ENCODE measurements at regions not wholly inside any gene's neighbourhood (a gene's known extent, or its start where the extent isn't known, plus 50 kb on each side); places are given as distances from the start of the nearest gene placed in this dataset.
"Not testable (repeated sequence)": the region's sequence is repeated elsewhere in the genome, so short reads cannot be mapped to it uniquely, and the experiment has no call there.

DNA sequence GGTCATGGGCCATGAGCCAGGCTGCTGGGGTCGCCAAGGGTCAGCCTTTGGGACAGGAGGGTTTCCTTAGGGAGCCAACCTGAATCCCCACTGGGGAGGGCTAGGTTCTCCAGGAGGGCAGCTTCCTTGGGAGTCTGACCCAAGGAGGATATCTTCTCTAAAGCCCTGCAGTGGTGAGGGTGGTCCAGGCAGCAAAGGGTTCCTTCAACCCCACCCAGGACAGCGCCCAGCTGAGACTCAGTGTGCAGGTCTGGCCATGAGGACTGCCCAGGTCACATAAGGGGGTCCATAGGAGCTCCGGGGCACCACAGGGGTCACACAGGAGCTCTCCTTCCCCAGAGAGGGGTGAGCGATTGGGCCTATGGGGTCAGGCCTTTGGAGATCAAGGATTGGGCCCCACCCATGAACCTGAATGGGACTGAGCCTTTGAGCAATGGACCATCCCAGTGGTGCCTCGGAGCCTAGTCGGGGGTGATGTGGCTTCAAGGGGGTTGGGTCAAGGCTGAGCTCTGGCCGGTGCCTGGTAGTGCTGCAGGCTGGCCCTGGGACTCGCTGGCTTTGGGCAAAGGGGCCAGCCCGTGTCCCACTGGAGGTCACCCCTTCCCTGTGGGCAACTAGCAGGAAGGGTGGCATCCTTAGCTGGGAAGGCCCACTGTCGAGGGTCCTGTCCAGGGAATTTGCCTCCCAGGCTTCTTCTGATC, 216.5 kb downstream of the SNRPN start:
- H3K4me3 ChIP-seq (ENCODE audit: low read length), result no peak overlapping the region
- no peaks in the 10 kb centered on the region for H3K36me3 ChIP-seq (ENCODE audit: control insufficient read depth, insufficient read depth, low read length)
- peaks cover 47% of the 10 kb centered on the region for H3K9me3 ChIP-seq (ENCODE audit: control insufficient read depth, low read depth, low read length)
- H3K27ac ChIP-seq (ENCODE audit: low read length), result no peak overlapping the region
- no peaks in the 10 kb centered on the region for H3K4me1 ChIP-seq (ENCODE audit: control insufficient read depth, insufficient read depth, low read length)
- WGBS (ENCODE audit: insufficient coverage, low lambda C conversion rate), result no CpG with 5 or more reads among the region's 10 CpGs
- H3K27me3 ChIP-seq (ENCODE audit: control insufficient read depth, insufficient read depth, low read length), result no peaks in the 10 kb centered on the region
- no peak for DNase-seq

GRCh38 chr15:25171856-25172687, 217.3 kb downstream of the SNRPN start:
- Histone ChIP-seq H3K9me3 (ENCODE audit: control insufficient read depth, low read depth, low read length) (peaks cover 54% of the 10 kb centered on the region), H3K36me3 (ENCODE audit: control insufficient read depth, insufficient read depth, low read length) (no peaks in the 10 kb centered on the region), H3K27ac (ENCODE audit: low read length) (no peak overlapping the region), H3K4me1 (ENCODE audit: control insufficient read depth, insufficient read depth, low read length) (no peaks in the 10 kb centered on the region), H3K4me3 (ENCODE audit: low read length) (no peak overlapping the region), H3K27me3 (ENCODE audit: control insufficient read depth, insufficient read depth, low read length) (no peaks in the 10 kb centered on the region)
- no peak for DNase-seq
- WGBS (ENCODE audit: insufficient coverage, low lambda C conversion rate), result no CpG with 5 or more reads among the region's 9 CpGs

DNA sequence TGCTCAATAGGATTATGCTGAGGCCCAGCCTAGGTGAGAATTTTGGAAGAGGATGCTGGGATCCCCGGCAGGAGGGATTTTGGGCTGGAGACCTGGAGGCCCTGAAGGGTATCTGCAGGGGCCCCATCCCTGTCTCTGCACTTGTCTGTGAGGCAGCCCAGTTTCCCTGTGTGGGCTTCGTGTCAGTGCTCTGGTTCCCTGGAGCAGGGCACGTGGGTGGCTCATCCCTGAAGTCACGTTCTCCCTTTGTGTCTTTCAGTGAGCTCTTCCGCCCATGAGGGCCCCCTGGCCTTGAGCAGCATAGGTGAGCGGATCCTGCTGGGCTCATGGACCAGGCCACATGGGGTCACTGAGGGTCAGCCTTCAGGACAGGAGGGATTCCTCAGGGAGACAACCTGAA, 217.9 kb downstream of the SNRPN start:
- Histone ChIP-seq H3K9me3 (ENCODE audit: control insufficient read depth, low read depth, low read length) (peaks cover 60% of the 10 kb centered on the region), H3K4me3 (ENCODE audit: low read length) (no peak overlapping the region), H3K27ac (ENCODE audit: low read length) (no peak overlapping the region), H3K27me3 (ENCODE audit: control insufficient read depth, insufficient read depth, low read length) (no peaks in the 10 kb centered on the region), H3K4me1 (ENCODE audit: control insufficient read depth, insufficient read depth, low read length) (no peaks in the 10 kb centered on the region), H3K36me3 (ENCODE audit: control insufficient read depth, insufficient read depth, low read length) (no peaks in the 10 kb centered on the region)
- DNase-seq, result no peak
- no CpG with 5 or more reads among the region's 6 CpGs for WGBS (ENCODE audit: insufficient coverage, low lambda C conversion rate)

DNA sequence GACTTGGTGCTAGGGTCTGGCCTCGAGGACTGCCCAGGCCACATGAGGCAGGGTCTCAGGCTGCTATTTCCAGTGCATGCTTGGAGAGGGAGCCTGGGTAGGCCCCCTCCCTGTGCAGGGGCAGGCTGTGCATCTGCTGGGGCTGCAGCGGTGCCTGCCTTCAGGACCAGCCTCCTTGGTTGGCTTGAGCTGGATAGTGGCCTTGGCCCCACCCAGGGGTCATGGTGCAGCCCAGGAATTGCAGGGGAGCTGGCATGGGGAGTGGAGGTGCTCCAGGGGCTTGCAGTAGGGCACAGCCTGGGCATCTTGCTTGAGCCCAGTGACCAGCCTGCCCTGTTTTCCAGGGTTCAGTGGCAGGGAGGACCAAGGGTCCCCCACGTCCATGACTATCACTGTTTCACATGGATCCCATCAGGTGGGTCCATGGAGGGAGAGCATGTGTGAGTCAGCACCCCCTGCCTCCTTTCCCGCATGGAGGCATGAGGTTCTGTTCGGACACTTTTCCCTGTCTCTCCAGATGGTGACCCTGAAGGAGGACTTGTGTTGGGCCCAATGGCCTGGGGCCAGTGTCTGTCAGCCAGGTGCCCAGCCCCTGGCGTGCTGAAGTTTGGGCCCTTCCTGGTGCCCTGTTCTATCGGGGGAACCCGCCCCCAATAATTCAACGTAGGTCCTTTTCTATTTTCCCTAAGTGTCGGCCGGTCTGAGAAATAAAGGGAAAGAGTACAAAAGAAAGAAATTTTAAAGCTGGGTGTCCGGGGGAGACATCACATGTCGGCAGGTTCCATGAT, 218.6 kb downstream of the SNRPN start:
- no peaks in the 10 kb centered on the region for H3K27me3 ChIP-seq (ENCODE audit: control insufficient read depth, insufficient read depth, low read length)
- H3K4me3 ChIP-seq (ENCODE audit: low read length), result no peak overlapping the region
- H3K9me3 ChIP-seq (ENCODE audit: control insufficient read depth, low read depth, low read length), result peaks cover 65% of the 10 kb centered on the region
- no peaks in the 10 kb centered on the region for H3K4me1 ChIP-seq (ENCODE audit: control insufficient read depth, insufficient read depth, low read length)
- no peak overlapping the region for H3K27ac ChIP-seq (ENCODE audit: low read length)
- H3K36me3 ChIP-seq (ENCODE audit: control insufficient read depth, insufficient read depth, low read length), result no peaks in the 10 kb centered on the region
- no peak for DNase-seq
- no CpG with 5 or more reads among the region's 13 CpGs for WGBS (ENCODE audit: insufficient coverage, low lambda C conversion rate)

DNA sequence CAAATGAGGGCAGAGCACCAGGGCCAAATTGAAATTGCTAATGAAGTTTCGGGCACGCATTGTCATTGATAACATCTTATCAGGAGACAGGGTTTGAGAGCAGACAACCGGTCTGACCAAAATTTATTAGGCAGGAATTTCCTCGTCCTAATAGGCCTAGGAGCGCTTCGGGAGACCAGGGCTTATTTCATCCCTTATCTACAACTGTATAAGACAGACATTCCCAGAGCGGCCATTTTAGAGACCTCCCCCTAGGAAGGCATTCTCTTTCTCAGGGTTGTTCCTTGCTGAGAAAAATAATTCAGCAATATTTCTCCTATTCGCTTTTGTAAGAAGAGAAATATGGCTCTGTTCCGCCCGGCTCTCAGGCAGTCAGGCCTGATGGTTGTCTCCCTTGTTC, 219.4 kb downstream of the SNRPN start:
- not testable (repeated sequence) for H3K36me3 ChIP-seq (ENCODE audit: control insufficient read depth, insufficient read depth, low read length); H3K4me3 ChIP-seq (ENCODE audit: low read length); DNase-seq; H3K4me1 ChIP-seq (ENCODE audit: control insufficient read depth, insufficient read depth, low read length); H3K27me3 ChIP-seq (ENCODE audit: control insufficient read depth, insufficient read depth, low read length); H3K27ac ChIP-seq (ENCODE audit: low read length)
- no CpG with 5 or more reads among the region's 10 CpGs for WGBS (ENCODE audit: insufficient coverage, low lambda C conversion rate)
- peaks cover 65% of the 10 kb centered on the region for H3K9me3 ChIP-seq (ENCODE audit: control insufficient read depth, low read depth, low read length)

- Histone ChIP-seq H3K27me3 (ENCODE audit: control insufficient read depth, insufficient read depth, low read length) (no peaks in the 10 kb centered on the region), H3K4me3 (ENCODE audit: low read length) (no peak overlapping the region), H3K9me3 (ENCODE audit: control insufficient read depth, low read depth, low read length) (peaks cover 62% of the 10 kb centered on the region), H3K4me1 (ENCODE audit: control insufficient read depth, insufficient read depth, low read length) (no peaks in the 10 kb centered on the region), H3K27ac (ENCODE audit: low read length) (no peak overlapping the region), H3K36me3 (ENCODE audit: control insufficient read depth, insufficient read depth, low read length) (no peaks in the 10 kb centered on the region)
- DNase-seq, result no peak
- no CpG with 5 or more reads among the region's 8 CpGs for WGBS (ENCODE audit: insufficient coverage, low lambda C conversion rate)
Measured at GRCh38 chr15:25175033-25175788, 220.4 kb downstream of the SNRPN start.

GRCh38 chr15:25175789-25176615, 221.2 kb downstream of the SNRPN start:
- WGBS (ENCODE audit: insufficient coverage, low lambda C conversion rate), result no CpG with 5 or more reads among the region's 7 CpGs
- H3K4me1 ChIP-seq (ENCODE audit: control insufficient read depth, insufficient read depth, low read length), result no peaks in the 10 kb centered on the region
- H3K27ac ChIP-seq (ENCODE audit: low read length), result no peak overlapping the region
- DNase-seq, result no peak
- H3K4me3 ChIP-seq (ENCODE audit: low read length), result no peak overlapping the region
- H3K36me3 ChIP-seq (ENCODE audit: control insufficient read depth, insufficient read depth, low read length), result no peaks in the 10 kb centered on the region
- H3K27me3 ChIP-seq (ENCODE audit: control insufficient read depth, insufficient read depth, low read length), result no peaks in the 10 kb centered on the region
- peaks cover 57% of the 10 kb centered on the region for H3K9me3 ChIP-seq (ENCODE audit: control insufficient read depth, low read depth, low read length)

- H3K4me3 ChIP-seq (ENCODE audit: low read length), result no peak overlapping the region
- H3K27ac ChIP-seq (ENCODE audit: low read length), result no peak overlapping the region
- H3K36me3 ChIP-seq (ENCODE audit: control insufficient read depth, insufficient read depth, low read length), result no peaks in the 10 kb centered on the region
- no peaks in the 10 kb centered on the region for H3K4me1 ChIP-seq (ENCODE audit: control insufficient read depth, insufficient read depth, low read length)
- no peaks in the 10 kb centered on the region for H3K27me3 ChIP-seq (ENCODE audit: control insufficient read depth, insufficient read depth, low read length)
- WGBS (ENCODE audit: insufficient coverage, low lambda C conversion rate), result no CpG with 5 or more reads among the region's 7 CpGs
- peaks cover 53% of the 10 kb centered on the region for H3K9me3 ChIP-seq (ENCODE audit: control insufficient read depth, low read depth, low read length)
- no peak for DNase-seq
Measured at GRCh38 chr15:25176616-25176923, 221.8 kb downstream of the SNRPN start.

DNA sequence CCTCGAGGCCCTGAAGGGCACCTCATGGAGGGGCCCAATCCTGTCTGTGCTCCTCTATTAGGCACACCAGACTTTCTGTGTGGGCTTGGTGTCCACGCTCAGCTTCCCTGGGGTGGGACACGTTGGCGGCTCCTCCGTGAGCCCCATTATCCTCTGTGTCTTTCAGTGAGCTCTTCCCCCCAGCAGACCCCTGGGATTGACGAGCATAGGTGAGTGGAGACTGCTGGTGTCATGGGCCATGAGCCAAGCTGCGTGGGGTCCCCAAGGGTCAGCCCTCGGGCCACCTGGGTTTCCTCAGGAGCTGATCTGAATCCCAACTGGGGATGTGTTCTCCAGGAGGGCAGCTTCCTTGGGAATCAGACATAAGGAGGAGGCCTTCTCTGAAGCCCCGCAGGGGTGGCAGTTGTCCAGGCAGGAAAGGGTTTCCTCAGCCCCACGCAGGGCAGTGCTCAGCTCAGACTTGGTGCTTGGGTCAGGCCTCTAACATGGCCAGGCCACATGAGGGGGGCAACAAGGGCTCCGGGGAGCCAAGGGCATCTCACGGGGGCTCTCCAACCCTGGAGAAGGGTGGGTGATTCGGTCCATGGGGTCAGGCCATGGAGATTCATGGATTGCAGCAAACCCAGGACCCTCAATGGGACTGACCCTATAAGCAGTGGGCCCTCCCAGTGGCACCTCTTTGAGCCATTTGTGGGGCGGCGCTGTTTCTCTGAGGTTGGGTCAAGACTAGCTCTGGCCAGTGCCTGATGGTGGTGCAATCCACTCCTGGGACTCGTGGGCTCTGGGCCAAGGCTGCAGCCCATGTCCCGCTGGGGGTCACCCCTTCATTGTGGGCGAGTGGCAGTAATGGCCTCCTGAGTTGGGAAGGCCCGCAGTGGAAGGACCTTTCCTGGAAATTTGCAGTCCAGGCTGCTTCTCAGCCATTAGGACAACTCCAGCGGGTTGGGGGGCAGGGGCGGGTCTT, 222.5 kb downstream of the SNRPN start:
- WGBS (ENCODE audit: insufficient coverage, low lambda C conversion rate), result no CpG with 5 or more reads among the region's 21 CpGs
- Histone ChIP-seq H3K36me3 (ENCODE audit: control insufficient read depth, insufficient read depth, low read length) (no peaks in the 10 kb centered on the region), H3K4me1 (ENCODE audit: control insufficient read depth, insufficient read depth, low read length) (no peaks in the 10 kb centered on the region), H3K27me3 (ENCODE audit: control insufficient read depth, insufficient read depth, low read length) (no peaks in the 10 kb centered on the region), H3K4me3 (ENCODE audit: low read length) (no peak overlapping the region), H3K9me3 (ENCODE audit: control insufficient read depth, low read depth, low read length) (peaks cover 52% of the 10 kb centered on the region), H3K27ac (ENCODE audit: low read length) (no peak overlapping the region)
- no peak for DNase-seq
